ENCODE measurements at regions not wholly inside any gene's neighbourhood (a gene's known extent, or its start where the extent isn't known, plus 50 kb on each side); places are given as distances from the start of the nearest gene placed in this dataset.

GRCh38 chr3:72185549-72186399 is 400.8 kb upstream of the PROK2 start:
- H3K27me3 ChIP-seq (ENCODE audit: insufficient read depth, low read depth): peaks cover 25% of the 10 kb centered on the region
- ChIA-PET CTCF (no interaction called here), POLR2A (ENCODE audit: unreplicated experiment) (no interaction called here)
- H4K20me1 ChIP-seq (ENCODE audit: insufficient read depth): no peaks in the 10 kb centered on the region
- no peaks in the 10 kb centered on the region for H3F3A ChIP-seq (ENCODE audit: insufficient read depth, low read depth)
- no peaks in the 10 kb centered on the region for H3K36me3 ChIP-seq (ENCODE audit: low read depth)
- no peaks in the 10 kb centered on the region for H3K9me2 ChIP-seq (ENCODE audit: insufficient read depth)
- DNase-seq: no peak
- no peak overlapping the region for H3K27ac ChIP-seq
- no peaks in the 10 kb centered on the region for H3K9me3 ChIP-seq (ENCODE audit: insufficient read depth, low read depth)
- H3K79me2 ChIP-seq (ENCODE audit: low read depth): no peaks in the 10 kb centered on the region
- intact Hi-C loops (cut with micrococcal nuclease; ENCODE audit: unreplicated experiment): no loop called here
- H3K4me3 ChIP-seq: no peak overlapping the region
- no peak for TF ChIP-seq EZH2 (IDR thresholded peaks at IDR 0.05; ENCODE audit: low read depth)
- TF ChIP-seq CTCF (conservative IDR thresholded peaks at IDR 0.05): no peak
- no TSS peak for BruUV-seq (replicated peaks)
- no peak overlapping the region for H2AFZ ChIP-seq
- H3K4me1 ChIP-seq (replicated peaks; ENCODE audit: insufficient read depth): no peaks in the 10 kb centered on the region
- no peak overlapping the region for H3K4me2 ChIP-seq

GRCh38 chr3:72183489-72183888 is 398.5 kb upstream of the PROK2 start:
- H3K9me3 ChIP-seq (ENCODE audit: insufficient read depth, low read depth): no peaks in the 10 kb centered on the region
- H3K27me3 ChIP-seq (ENCODE audit: insufficient read depth, low read depth): peaks cover 35% of the 10 kb centered on the region
- DNase-seq: no peak
- no peak overlapping the region for H3K27ac ChIP-seq
- TF ChIP-seq CTCF (conservative IDR thresholded peaks at IDR 0.05) (no peak), EZH2 (IDR thresholded peaks at IDR 0.05; ENCODE audit: low read depth) (no peak)
- no TSS peak for BruUV-seq (replicated peaks)
- no peaks in the 10 kb centered on the region for H3F3A ChIP-seq (ENCODE audit: insufficient read depth, low read depth)
- H3K9me2 ChIP-seq (ENCODE audit: insufficient read depth): no peaks in the 10 kb centered on the region
- no peaks in the 10 kb centered on the region for H3K4me1 ChIP-seq (replicated peaks; ENCODE audit: insufficient read depth)
- POLR2A ChIA-PET (ENCODE audit: unreplicated experiment): no interaction called here
- intact Hi-C loops (cut with micrococcal nuclease; ENCODE audit: unreplicated experiment): no loop called here
- H3K4me3 ChIP-seq: no peak overlapping the region
- H3K36me3 ChIP-seq (ENCODE audit: low read depth): no peaks in the 10 kb centered on the region
- no peak overlapping the region for H2AFZ ChIP-seq
- no peak overlapping the region for H3K4me2 ChIP-seq
- H3K79me2 ChIP-seq (ENCODE audit: low read depth): no peaks in the 10 kb centered on the region
- CTCF ChIA-PET: no interaction called here
- H4K20me1 ChIP-seq (ENCODE audit: insufficient read depth): no peaks in the 10 kb centered on the region

GRCh38 chr3:72182206-72182605 is 397.3 kb upstream of the PROK2 start:
- BruUV-seq (replicated peaks): no TSS peak
- TF ChIP-seq EZH2 (IDR thresholded peaks at IDR 0.05; ENCODE audit: low read depth) (no peak), CTCF (conservative IDR thresholded peaks at IDR 0.05) (no peak)
- CTCF ChIA-PET: no interaction called here

More at GRCh38 chr3:72182206-72182605, 397.3 kb upstream of the PROK2 start:
- no peak overlapping the region for H2AFZ ChIP-seq
- H3K4me3 ChIP-seq: no peak overlapping the region
- H3K36me3 ChIP-seq (ENCODE audit: low read depth): no peaks in the 10 kb centered on the region
- DNase-seq: no peak
- no peaks in the 10 kb centered on the region for H3K79me2 ChIP-seq (ENCODE audit: low read depth)
- no peaks in the 10 kb centered on the region for H3F3A ChIP-seq (ENCODE audit: insufficient read depth, low read depth)
- POLR2A ChIA-PET (ENCODE audit: unreplicated experiment): no interaction called here
- intact Hi-C loops (cut with micrococcal nuclease; ENCODE audit: unreplicated experiment): no loop called here
- no peaks in the 10 kb centered on the region for H4K20me1 ChIP-seq (ENCODE audit: insufficient read depth)
- H3K27me3 ChIP-seq (ENCODE audit: insufficient read depth, low read depth): peaks cover 42% of the 10 kb centered on the region
- H3K9me3 ChIP-seq (ENCODE audit: insufficient read depth, low read depth): no peaks in the 10 kb centered on the region
- no peak overlapping the region for H3K4me2 ChIP-seq
- no peaks in the 10 kb centered on the region for H3K9me2 ChIP-seq (ENCODE audit: insufficient read depth)
- no peaks in the 10 kb centered on the region for H3K4me1 ChIP-seq (replicated peaks; ENCODE audit: insufficient read depth)
- no peak overlapping the region for H3K27ac ChIP-seq
